ENCODE measurements at regions not wholly inside any gene's neighbourhood (a gene's known extent, or its start where the extent isn't known, plus 50 kb on each side); places are given as distances from the start of the nearest gene placed in this dataset.

- H3K36me3 ChIP-seq (ENCODE audit: control insufficient read depth, insufficient read depth, low read length): no peaks in the 10 kb centered on the region
- H3K27me3 ChIP-seq (ENCODE audit: control insufficient read depth, insufficient read depth, low read length): no peaks in the 10 kb centered on the region
- DNase-seq (ENCODE audit: low read depth): no peak
These were observed 59.6 kb upstream of the ARID1B start for GRCh38 chr6:156717542-156717941.

GRCh38 chr6:156715839-156716238 is 61.3 kb upstream of the ARID1B start:
- no peaks in the 10 kb centered on the region for H3K36me3 ChIP-seq (ENCODE audit: control insufficient read depth, insufficient read depth, low read length)
- no peaks in the 10 kb centered on the region for H3K27me3 ChIP-seq (ENCODE audit: control insufficient read depth, insufficient read depth, low read length)
- DNase-seq (ENCODE audit: low read depth): no peak
- H3K4me3 ChIP-seq (ENCODE audit: low read depth, low read length): no peak overlapping the region
- TF ChIP-seq, protein P1, sequence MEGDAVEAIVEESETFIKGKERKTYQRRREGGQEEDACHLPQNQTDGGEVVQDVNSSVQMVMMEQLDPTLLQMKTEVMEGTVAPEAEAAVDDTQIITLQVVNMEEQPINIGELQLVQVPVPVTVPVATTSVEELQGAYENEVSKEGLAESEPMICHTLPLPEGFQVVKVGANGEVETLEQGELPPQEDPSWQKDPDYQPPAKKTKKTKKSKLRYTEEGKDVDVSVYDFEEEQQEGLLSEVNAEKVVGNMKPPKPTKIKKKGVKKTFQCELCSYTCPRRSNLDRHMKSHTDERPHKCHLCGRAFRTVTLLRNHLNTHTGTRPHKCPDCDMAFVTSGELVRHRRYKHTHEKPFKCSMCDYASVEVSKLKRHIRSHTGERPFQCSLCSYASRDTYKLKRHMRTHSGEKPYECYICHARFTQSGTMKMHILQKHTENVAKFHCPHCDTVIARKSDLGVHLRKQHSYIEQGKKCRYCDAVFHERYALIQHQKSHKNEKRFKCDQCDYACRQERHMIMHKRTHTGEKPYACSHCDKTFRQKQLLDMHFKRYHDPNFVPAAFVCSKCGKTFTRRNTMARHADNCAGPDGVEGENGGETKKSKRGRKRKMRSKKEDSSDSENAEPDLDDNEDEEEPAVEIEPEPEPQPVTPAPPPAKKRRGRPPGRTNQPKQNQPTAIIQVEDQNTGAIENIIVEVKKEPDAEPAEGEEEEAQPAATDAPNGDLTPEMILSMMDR (IDR thresholded peaks at IDR 0.05; ENCODE audit: insufficient read depth, low read length, poor library complexity, severe bottlenecking): no peak

More at GRCh38 chr6:156717542-156717941, 59.6 kb upstream of the ARID1B start:
- TF ChIP-seq, protein P1 (IDR thresholded peaks at IDR 0.05; ENCODE audit: insufficient read depth, low read length, poor library complexity, severe bottlenecking): no peak
- no peak overlapping the region for H3K4me3 ChIP-seq (ENCODE audit: low read depth, low read length)

DNA sequence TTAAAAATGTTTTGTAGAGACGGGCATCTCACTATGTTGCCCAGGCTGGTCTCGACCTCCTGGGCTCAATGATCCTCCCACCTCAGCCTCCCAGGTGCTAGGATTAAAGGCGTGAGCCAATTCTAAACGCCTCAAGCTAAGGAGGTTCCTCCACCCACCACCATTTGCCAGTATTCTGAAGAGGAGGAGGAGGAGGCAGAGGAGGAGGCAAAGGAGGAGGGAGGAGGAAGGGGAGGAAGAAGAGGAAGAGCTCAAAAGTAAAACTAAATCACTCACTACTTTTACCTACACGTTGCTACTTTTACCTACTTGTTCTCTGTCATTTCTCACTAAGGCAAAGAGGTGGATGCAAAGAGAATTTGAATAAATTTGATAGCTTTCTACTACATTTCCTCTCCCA is 63.6 kb upstream of the ARID1B start:
- TF ChIP-seq, protein P1 (IDR thresholded peaks at IDR 0.05; ENCODE audit: insufficient read depth, low read length, poor library complexity, severe bottlenecking): no peak
- Histone ChIP-seq H3K36me3 (ENCODE audit: control insufficient read depth, insufficient read depth, low read length) (no peaks in the 10 kb centered on the region), H3K27me3 (ENCODE audit: control insufficient read depth, insufficient read depth, low read length) (no peaks in the 10 kb centered on the region), H3K4me3 (ENCODE audit: low read depth, low read length) (no peak overlapping the region)
- DNase-seq (ENCODE audit: low read depth): no peak

DNA sequence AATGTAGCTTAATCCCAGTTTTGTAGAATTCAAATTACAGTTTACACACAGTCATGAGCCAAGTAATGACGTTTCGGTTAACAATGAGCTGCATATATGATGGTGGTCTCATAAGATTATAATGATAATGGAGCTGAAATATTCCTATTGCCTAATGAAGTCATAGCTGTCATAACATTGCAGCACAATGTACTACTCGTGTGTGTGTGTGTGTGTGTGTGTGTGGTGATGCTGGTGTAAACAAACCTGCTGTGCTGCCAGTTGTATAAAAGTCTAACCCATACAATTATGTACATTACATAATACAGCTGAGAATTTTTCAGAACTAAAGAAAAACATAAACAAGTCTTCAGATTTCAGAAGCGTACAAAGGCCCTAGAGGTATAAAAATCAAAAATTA is 66.7 kb upstream of the ARID1B start:
- Histone ChIP-seq H3K27me3 (ENCODE audit: control insufficient read depth, insufficient read depth, low read length) (no peaks in the 10 kb centered on the region), H3K36me3 (ENCODE audit: control insufficient read depth, insufficient read depth, low read length) (no peaks in the 10 kb centered on the region), H3K4me3 (ENCODE audit: low read depth, low read length) (no peak overlapping the region)
- TF ChIP-seq, protein P1 (IDR thresholded peaks at IDR 0.05; ENCODE audit: insufficient read depth, low read length, poor library complexity, severe bottlenecking): no peak
- DNase-seq (ENCODE audit: low read depth): no peak

- Histone ChIP-seq H3K4me3 (ENCODE audit: low read depth, low read length) (no peak overlapping the region), H3K27me3 (ENCODE audit: control insufficient read depth, insufficient read depth, low read length) (no peaks in the 10 kb centered on the region), H3K36me3 (ENCODE audit: control insufficient read depth, insufficient read depth, low read length) (no peaks in the 10 kb centered on the region)
- TF ChIP-seq, protein P1 (IDR thresholded peaks at IDR 0.05; ENCODE audit: insufficient read depth, low read length, poor library complexity, severe bottlenecking): no peak
- no peak for DNase-seq (ENCODE audit: low read depth)
These were observed 69.4 kb upstream of the ARID1B start for GRCh38 chr6:156707818-156708217.

GRCh38 chr6:156703719-156704118 is 73.5 kb upstream of the ARID1B start:
- Histone ChIP-seq H3K27me3 (ENCODE audit: control insufficient read depth, insufficient read depth, low read length) (no peaks in the 10 kb centered on the region), H3K36me3 (ENCODE audit: control insufficient read depth, insufficient read depth, low read length) (no peaks in the 10 kb centered on the region), H3K4me3 (ENCODE audit: low read depth, low read length) (no peak overlapping the region)
- TF ChIP-seq, protein P1 (IDR thresholded peaks at IDR 0.05; ENCODE audit: insufficient read depth, low read length, poor library complexity, severe bottlenecking): no peak
- no peak for DNase-seq (ENCODE audit: low read depth)
